Mesodermal cell (in vitro differentiated cells): ENCODE measurements at regions not wholly inside any gene's neighbourhood (a gene's known extent, or its start where the extent isn't known, plus 50 kb on each side); places are given as distances from the start of the nearest gene placed in this dataset.

Experiments
- H3K27ac ChIP-seq: 2 replicates; pipeline ENCODE4 v1.7.0; 2013; ENCODE audit warnings: mild to moderate bottlenecking, low read depth, low read length, moderate library complexity; ENCODE audit not compliant: severe bottlenecking
- H3K36me3 ChIP-seq: 2 replicates; pipeline ENCODE4 v1.7.1; 2013; ENCODE audit warnings: mild to moderate bottlenecking, low read length, moderate library complexity; ENCODE audit not compliant: control insufficient read depth, insufficient read depth
- H3K4me1 ChIP-seq: one replicate; pipeline ENCODE4 v1.7.1; 2013; ENCODE audit warnings: mild to moderate bottlenecking, low read length; ENCODE audit not compliant: insufficient read depth, control insufficient read depth, poor library complexity, severe bottlenecking
- H3K4me3 ChIP-seq: 2 replicates; pipeline ENCODE4 v1.7.0; 2013; ENCODE audit warnings: low read length, control low read depth, mild to moderate bottlenecking; ENCODE audit not compliant: insufficient read depth, poor library complexity, severe bottlenecking; ENCODE audit errors: extremely low read depth
- H3K9me3 ChIP-seq: 2 replicates; pipeline ENCODE4 v1.7.1; 2013; ENCODE audit warnings: mild to moderate bottlenecking, low read length, moderate library complexity; ENCODE audit not compliant: control insufficient read depth
- WGBS, 2 experiments: methylation state at CpG; one replicate each; pipeline ENCODE4 v1.1.5; 2013; ENCODE audit warnings: missing lambda C conversion rate in 2 of 2; ENCODE audit not compliant: insufficient coverage in 2 of 2; 5-methylcytosine and 5-hydroxymethylcytosine counted together

DNA sequence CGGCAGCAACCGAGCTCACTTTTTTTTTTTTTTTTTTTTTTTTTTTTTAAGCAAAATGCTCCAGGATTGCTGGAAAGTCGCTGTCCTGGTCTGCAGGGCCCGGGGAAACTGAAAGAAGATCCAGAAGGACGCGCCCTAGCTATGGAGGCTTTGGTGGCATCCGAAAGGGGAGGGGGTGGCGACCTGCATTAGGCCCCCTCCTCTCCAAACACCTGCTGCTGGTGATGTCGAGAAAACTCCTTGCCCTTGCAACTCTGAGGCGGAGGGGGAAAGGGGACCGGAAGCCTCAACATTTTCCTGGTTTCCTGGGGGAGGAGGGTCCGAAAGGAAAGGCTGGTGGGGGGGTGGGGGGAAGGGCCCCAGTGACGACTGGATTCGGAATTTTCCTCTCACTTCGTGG is 421.1 kb downstream of the VRK1 start:
- WGBS, 2 experiments = 9% methylated on average over 4 of the region's 15 CpGs; no CpG with 5 or more reads in 1 of the 2 experiments
- peak overlapping the region; percentile 43 for H3K4me3 ChIP-seq
- H3K36me3 ChIP-seq = no peaks in the 10 kb centered on the region

DNA sequence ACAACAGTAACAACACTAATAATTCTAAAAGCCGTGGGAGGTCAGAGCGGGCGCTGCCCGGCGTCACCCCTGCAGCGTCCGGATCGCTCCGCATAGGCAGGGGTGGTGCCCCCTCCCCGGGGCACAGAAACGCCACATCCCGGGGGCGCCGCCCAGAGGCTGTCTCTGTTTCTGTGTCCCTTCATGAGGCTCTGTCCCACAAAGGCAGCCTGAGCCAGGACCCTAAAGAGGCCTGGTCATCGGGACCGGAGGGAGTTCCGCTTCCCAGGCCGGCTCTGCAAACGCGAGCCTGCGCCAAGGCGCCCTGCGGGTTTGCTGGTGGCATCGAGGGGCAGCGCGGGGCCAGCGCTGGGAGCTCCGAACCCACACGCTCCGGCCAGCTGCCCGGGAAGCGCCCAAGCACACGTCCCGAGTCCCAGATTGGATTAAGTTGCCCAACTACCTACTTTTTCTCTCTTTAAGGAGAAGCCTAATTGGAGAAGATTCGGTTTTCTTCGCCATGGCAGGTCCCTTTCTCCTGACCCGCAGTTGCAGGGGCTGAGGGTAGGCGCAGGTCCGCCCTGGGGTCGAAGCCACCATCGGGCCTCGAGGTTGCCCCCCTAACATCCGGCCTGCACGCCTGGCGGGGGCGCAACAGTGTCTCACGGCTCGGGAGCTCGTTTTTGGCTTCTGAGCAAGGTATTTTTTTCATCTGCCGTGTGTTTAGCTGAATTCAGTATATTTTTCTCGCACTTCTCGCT is 421.7 kb downstream of the VRK1 start:
- H3K9me3 ChIP-seq = no peaks in the 10 kb centered on the region
- 1 to 4% methylated on average over 41 to 46 of the region's 52 CpGs for WGBS, 2 experiments
- H3K4me1 ChIP-seq = no peaks in the 10 kb centered on the region
- no peaks in the 10 kb centered on the region for H3K36me3 ChIP-seq
- no peak overlapping the region for H3K27ac ChIP-seq
- peak overlapping the region; percentile 43 for H3K4me3 ChIP-seq

More for the DNA sequence above, 421.1 kb downstream of the VRK1 start:
- H3K4me1 ChIP-seq = no peaks in the 10 kb centered on the region
- no peaks in the 10 kb centered on the region for H3K9me3 ChIP-seq
- no peak overlapping the region for H3K27ac ChIP-seq

DNA sequence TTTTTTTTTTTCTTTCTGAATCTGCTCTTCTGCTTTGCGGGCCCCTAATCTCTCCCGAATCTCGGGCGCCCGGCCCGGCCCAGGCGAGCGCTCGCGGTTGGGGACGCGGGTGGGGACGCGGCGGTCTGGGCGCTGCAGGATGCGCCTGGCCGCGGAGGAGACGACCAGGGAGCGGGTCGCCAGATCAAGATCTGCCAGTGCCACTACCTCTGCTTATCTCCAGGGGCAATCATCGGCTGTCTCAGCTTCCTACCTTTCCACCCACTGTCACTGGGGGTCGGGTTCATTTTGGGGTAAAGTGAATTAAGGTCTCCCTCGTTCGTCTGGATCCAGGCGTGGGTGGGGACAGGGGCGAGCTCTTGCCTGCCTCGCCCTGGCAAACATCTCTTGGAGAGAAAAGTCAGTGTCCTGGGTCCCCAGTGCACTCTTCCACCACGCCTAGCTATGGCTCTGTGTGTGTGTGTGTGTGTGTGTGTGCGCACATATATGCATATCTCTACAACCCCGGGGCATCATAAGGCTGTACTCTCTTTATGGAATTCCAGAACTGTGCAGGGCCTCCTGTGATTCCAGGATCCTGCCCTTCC is 422.3 kb downstream of the VRK1 start:
- no peaks in the 10 kb centered on the region for H3K36me3 ChIP-seq
- no peak overlapping the region for H3K27ac ChIP-seq

DNA sequence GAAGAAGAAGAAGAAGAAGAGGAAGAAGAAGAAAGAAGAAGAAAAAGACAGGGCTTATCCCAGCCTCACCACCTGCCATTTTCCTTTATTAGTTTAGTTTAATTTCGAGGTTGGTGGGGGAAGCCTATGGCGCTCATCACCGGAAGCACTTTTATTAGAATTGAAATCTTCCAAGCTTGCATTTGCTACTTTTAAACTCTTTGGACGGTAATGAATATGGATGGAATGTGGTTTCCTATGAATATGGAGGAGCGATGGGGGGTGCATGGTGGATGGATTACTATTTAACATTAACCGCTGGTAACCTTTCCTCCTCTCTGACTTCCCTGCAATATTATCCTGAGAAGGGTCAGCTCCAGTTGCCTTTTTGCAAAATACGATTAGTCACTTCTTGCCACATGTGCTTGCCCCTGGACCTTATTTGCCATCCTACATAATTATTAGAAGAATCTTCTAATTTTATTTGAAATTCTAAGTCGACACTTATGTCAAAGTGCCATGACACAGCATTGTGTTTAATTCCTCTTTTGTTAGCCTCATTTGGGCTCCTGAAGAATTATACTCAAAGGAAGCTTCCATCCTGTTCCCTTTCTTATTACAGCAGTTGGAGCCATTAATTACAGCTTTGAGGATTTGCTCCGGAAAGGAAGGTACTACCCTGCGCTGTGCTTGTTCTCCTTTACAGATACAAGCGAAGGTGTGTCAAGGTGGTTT is 424.5 kb downstream of the VRK1 start:
- Histone ChIP-seq H3K36me3 (no peaks in the 10 kb centered on the region), H3K9me3 (no peaks in the 10 kb centered on the region), H3K4me3 (no peak overlapping the region), H3K27ac (no peak overlapping the region), H3K4me1 (no peaks in the 10 kb centered on the region)
- 87% methylated on average over 4 to 8 of the region's 11 CpGs for WGBS, 2 experiments

More for the DNA sequence above, 422.3 kb downstream of the VRK1 start:
- 20 to 23% methylated on average over 1 to 19 of the region's 32 CpGs for WGBS, 2 experiments
- Histone ChIP-seq H3K9me3 (no peaks in the 10 kb centered on the region), H3K4me3 (peak overlapping the region; percentile 43), H3K4me1 (no peaks in the 10 kb centered on the region)

DNA sequence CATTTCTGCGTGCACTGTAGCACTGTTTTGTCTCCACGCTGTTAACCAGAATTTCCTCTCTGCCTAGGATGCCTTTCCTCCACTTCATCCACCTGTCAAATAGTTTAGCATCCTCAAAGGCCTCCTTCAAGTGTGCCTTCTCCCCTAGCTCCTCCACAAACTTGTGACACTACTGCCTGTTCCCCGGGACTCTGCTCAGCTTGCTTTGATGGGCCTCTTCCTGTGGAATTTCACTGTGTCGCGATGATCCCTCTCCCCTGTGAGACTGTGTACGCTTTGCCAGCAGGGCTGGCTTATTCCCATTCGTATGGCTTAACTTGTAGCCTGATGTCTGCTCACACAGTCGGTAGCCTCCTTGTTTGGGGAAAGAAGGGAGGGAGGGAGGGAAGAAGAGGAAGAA is 426.8 kb downstream of the VRK1 start:
- Histone ChIP-seq H3K27ac (no peak overlapping the region), H3K9me3 (no peaks in the 10 kb centered on the region), H3K4me1 (no peaks in the 10 kb centered on the region), H3K4me3 (no peak overlapping the region), H3K36me3 (no peaks in the 10 kb centered on the region)
- 64 to 78% methylated on average over 5 to 7 of the region's 8 CpGs for WGBS, 2 experiments

DNA sequence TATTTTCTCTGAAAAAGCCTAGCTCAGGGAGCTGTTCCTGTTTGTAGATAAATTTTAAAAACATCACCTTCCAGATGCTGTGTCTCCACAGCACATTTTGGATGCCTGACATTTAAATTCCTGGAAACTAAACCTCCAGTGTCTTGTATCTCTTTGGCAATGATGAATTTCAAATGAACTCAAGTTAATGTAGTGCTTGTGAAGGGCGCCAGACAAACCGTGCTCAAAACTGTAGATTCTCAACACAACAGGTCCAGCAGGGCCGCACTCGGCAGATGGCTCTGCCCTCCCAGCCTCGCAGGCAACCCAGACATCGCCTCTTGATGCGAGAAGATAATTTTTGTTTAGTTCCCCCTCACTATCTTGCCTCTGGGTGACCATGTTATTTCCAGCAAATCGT is 432.9 kb downstream of the VRK1 start:
- Histone ChIP-seq H3K9me3 (no peaks in the 10 kb centered on the region), H3K4me1 (no peaks in the 10 kb centered on the region), H3K4me3 (no peak overlapping the region), H3K27ac (no peak overlapping the region), H3K36me3 (no peaks in the 10 kb centered on the region)
- 93 to 95% methylated on average over 3 to 7 of the region's 8 CpGs for WGBS, 2 experiments

DNA sequence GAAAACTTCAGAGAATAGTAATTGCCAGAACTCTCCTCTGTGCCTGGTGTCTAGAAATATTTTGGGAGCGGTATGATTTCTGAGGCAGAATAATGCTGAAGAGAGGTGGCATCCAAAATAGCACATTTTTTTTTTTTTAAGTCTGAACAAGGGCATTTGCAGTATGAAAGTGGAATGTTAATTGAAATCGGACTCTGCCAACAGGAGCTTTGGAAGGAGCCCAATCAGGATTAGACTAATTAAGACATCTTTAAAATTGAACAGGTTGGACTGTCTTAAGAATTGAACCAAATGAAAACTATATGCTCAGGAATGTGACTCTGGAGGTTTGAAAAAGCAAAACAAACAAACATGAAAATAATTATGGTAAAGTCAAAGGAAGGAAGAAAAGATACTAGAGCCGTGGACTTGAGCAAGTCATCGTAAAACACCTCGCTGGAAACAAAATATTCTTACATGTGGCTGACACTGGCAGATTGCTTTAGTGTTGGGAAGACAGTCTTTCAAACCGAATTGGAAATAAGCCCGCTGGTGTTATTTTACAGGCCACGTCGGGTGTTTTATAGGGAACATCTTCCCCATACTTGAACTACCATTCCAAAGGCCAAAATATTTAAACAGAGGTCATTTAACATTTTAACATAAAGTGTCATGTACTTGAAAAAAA is 436.3 kb downstream of the VRK1 start:
- no peak overlapping the region for H3K27ac ChIP-seq
- no peaks in the 10 kb centered on the region for H3K36me3 ChIP-seq
- H3K4me3 ChIP-seq = no peak overlapping the region
- 90 to 91% methylated on average over 6 of the region's 9 CpGs for WGBS, 2 experiments
- no peaks in the 10 kb centered on the region for H3K9me3 ChIP-seq
- H3K4me1 ChIP-seq = no peaks in the 10 kb centered on the region

DNA sequence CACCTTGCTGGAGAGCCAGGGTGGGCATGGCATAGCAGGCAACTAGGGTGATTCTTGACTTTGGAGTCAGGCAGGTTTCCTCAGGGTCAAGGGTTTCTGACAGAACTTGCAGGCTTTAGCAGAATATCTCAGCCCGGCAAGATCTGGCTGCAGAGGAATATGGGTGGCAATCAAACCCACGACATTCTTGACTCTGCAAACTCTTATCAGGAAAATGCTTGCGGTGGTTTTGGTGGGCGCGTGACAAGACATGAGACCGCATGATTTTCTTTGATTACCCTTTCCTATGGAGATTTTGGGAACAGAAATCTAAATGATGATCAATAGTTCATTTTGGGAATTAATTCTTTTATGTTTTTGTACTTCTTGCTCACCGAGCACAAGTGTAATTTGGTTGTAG is 449.5 kb downstream of the VRK1 start:
- Histone ChIP-seq H3K4me3 (no peak overlapping the region), H3K27ac (no peak overlapping the region), H3K4me1 (no peaks in the 10 kb centered on the region), H3K9me3 (no peaks in the 10 kb centered on the region), H3K36me3 (no peaks in the 10 kb centered on the region)
- WGBS, 2 experiments = 92 to 95% methylated on average over 6 to 7 of the region's 7 CpGs

DNA sequence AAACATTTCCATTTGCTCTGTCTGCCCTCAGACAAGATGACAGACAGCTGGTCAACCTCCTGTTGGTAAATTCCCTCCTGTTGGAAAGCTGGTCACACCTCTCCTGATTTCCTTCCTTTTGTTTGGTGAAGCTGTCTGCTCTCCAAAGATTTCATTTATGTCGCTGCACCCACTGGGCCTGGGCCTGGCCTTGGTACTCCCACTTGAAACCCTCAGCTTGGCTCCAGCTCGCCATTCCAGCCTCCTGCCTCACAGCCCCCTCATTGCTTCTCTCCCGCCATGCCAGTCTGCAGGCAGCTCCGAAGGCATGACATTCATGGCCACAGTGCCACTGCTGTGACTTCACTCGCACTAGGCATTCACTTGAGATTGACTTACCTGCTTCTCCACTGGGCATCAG is 451.8 kb downstream of the VRK1 start:
- no peaks in the 10 kb centered on the region for H3K9me3 ChIP-seq
- H3K36me3 ChIP-seq = no peaks in the 10 kb centered on the region
- 90 to 100% methylated on average over 1 to 5 of the region's 5 CpGs for WGBS, 2 experiments
- H3K27ac ChIP-seq = no peak overlapping the region
- no peak overlapping the region for H3K4me3 ChIP-seq
- H3K4me1 ChIP-seq = no peaks in the 10 kb centered on the region

DNA sequence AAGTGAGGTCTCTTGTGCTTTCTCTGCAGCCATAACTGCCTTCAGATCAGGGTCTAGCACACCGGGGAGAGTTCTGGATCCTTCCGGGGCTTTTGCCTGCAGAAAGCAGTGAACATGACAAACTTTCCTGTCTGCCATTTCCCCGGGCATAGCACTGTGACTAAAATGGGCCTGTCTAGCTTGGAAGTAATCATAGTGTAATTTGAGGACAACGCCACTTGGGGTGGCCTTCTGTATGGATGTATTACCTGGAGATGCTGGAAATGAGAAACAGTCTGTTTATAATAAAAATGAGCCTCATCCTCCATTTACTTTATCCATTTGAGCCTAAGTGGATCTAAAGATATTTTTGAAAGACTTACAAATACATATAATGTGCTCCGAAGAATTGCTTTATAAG is 453.7 kb downstream of the VRK1 start:
- no peak overlapping the region for H3K4me3 ChIP-seq
- 90 to 93% methylated on average over 3 of the region's 5 CpGs for WGBS, 2 experiments
- H3K36me3 ChIP-seq = no peaks in the 10 kb centered on the region
- no peaks in the 10 kb centered on the region for H3K4me1 ChIP-seq
- no peaks in the 10 kb centered on the region for H3K9me3 ChIP-seq
- H3K27ac ChIP-seq = no peak overlapping the region
